ENCODE measurements at regions not wholly inside any gene's neighbourhood (a gene's known extent, or its start where the extent isn't known, plus 50 kb on each side); places are given as distances from the start of the nearest gene placed in this dataset.

DNA sequence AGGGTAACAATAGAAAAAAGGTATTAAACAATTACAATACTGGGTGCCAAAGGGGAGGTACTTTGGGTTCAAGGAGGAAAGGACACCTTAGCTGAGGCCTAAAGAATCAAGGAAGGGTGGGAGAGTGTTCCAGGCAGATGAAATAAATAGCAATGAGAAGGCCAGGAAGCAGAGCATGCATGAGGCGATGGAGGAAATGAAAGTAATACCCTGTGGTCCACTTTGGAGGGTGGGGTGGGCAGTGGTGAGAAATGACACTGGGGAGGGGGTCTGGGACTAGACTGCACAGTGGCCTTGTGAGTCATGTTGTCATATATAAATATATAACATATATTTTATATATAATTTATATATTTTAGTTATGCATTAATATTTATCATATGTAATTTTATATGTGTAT lies 55.9 kb downstream of the BHLHE40 start:
- H3K27ac ChIP-seq, result no peak overlapping the region
- TF ChIP-seq, protein P1, sequence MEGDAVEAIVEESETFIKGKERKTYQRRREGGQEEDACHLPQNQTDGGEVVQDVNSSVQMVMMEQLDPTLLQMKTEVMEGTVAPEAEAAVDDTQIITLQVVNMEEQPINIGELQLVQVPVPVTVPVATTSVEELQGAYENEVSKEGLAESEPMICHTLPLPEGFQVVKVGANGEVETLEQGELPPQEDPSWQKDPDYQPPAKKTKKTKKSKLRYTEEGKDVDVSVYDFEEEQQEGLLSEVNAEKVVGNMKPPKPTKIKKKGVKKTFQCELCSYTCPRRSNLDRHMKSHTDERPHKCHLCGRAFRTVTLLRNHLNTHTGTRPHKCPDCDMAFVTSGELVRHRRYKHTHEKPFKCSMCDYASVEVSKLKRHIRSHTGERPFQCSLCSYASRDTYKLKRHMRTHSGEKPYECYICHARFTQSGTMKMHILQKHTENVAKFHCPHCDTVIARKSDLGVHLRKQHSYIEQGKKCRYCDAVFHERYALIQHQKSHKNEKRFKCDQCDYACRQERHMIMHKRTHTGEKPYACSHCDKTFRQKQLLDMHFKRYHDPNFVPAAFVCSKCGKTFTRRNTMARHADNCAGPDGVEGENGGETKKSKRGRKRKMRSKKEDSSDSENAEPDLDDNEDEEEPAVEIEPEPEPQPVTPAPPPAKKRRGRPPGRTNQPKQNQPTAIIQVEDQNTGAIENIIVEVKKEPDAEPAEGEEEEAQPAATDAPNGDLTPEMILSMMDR (conservative IDR thresholded peaks at IDR 0.05; ENCODE audit: low read depth), result no peak
- no peak for DNase-seq (ENCODE audit: low spot score)
- POLR2A ChIA-PET (ENCODE audit: low non-redundant PET), result interaction anchor here (0.6 kb wide), 1 partner anchor 16 kb away, joined by 3 read pairs; no protein-coding TSS in a partner anchor
- CTCF ChIA-PET, result no interaction called here

DNA sequence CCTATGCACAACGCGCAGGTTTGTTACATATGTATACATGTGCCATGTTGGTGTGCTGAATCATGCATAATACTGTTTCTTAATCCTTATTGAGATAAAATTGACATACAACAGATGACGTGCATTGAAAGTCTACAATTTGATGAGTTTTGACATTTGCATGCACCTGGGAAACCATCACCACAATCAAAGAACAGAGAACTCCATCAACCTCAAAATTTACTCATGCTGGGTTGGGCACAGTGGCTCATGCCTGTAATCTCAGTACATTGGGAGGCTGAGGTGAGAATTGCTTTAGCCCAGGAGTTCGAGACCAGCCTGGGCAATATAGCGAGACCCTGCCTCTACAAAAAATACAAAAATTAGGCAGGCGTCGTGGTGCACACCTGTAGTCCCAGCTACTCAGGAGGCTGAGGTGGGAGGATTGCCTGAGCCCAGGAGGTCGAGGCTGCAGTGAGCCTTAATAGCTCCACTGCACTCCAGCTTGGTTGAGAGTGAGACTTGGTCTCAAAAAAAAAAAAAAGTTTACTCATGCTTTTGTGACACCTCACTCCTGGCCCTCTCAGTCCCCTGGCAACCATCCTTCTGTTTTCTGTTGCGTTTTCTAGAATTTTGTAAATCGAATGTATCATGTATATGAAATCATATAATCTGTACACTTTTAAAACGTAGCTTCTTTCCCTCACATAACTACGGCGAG lies 56.6 kb downstream of the BHLHE40 start:
- no peak for DNase-seq (ENCODE audit: low spot score)
- ChIA-PET POLR2A (ENCODE audit: low non-redundant PET) (no interaction called here), CTCF (no interaction called here)
- H3K27ac ChIP-seq, result no peak overlapping the region
- TF ChIP-seq, protein P1 (conservative IDR thresholded peaks at IDR 0.05; ENCODE audit: low read depth), result no peak

DNA sequence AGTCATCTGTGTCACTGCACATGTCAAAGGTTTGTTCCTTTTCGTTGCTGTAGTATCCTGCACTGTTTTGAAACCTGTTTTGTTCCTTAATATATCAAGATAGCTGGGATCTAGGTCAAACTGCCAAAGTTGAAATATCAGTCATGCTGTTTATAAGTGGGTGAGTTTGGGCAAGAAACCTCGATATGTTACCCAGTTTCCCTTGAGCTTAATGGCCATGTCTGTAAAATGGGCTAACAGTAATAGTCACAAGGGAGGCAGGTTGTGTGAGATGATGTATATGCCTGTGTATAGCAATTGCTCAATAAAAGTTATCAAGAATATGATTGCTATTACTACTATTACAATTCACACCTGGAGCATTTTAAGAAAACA lies 57.1 kb downstream of the BHLHE40 start:
- DNase-seq (ENCODE audit: low spot score), result no peak
- ChIA-PET CTCF (no interaction called here), POLR2A (ENCODE audit: low non-redundant PET) (no interaction called here)
- TF ChIP-seq, protein P1 (conservative IDR thresholded peaks at IDR 0.05; ENCODE audit: low read depth), result no peak
- H3K27ac ChIP-seq, result no peak overlapping the region

DNA sequence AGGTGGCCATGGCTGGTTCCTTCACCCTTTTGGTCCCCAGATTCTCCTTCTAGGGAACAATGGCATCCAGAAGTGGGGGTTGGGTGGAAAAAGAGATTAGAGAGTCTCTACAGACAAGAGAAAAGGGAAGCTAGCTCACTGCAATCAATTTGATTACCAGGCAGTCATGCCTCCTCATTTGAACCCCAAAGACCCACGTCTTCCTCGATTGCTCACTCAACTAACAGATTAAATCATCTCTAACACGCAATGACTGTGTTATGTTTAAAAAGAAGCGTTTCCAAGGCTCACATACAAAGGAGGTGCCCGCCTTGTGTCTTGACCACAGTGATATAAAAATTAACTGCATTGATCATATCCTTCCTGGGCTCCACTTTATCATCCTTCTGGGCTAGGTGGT lies 57.6 kb downstream of the BHLHE40 start:
- no peak overlapping the region for H3K27ac ChIP-seq
- TF ChIP-seq, protein P1 (conservative IDR thresholded peaks at IDR 0.05; ENCODE audit: low read depth), result no peak
- ChIA-PET CTCF (no interaction called here), POLR2A (ENCODE audit: low non-redundant PET) (no interaction called here)
- DNase-seq (ENCODE audit: low spot score), result no peak

DNA sequence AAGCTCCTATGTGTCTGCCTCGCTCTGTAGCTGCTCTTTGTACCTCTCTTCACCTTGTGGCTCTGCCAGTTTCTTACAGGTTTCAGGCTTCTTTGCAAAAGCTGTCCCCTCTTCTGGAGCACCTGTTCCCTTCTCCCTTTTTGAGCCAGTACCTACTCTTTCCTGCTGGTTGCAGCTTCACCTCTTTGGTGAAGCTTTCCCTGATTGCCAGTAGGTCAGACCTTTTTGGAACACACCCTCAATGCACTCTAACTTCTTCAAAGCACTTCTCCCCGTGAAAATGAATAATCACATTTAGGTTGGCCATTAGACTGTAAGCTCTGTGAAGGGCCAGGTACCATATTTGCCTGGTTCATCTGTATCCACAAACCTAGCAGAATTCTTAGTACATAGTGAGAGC lies 60.3 kb downstream of the BHLHE40 start:
- POLR2A ChIA-PET (ENCODE audit: low non-redundant PET), result no interaction called here

DNA sequence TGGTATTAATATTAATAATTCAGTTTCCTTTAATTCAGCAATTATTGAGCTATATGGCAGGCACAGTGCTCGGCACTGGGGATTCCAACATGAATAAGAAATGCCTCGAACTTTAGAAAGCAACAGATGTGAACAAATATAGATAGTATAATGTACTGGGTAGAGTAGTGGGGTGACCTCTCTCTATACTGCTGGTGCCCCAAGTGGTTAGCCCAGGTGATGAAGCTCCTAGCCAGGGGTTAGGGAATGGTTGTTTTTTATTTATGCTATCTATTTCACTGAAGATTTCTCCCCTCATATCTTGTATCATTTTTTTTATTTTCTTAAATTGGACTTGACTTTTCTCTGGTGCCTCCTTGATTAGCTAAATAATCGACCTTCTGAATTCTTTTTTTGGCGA lies 62.1 kb downstream of the BHLHE40 start:
- DNase-seq (ENCODE audit: low spot score), result no peak
- ChIA-PET POLR2A (ENCODE audit: low non-redundant PET) (no interaction called here), CTCF (interaction anchor here (0.6 kb wide), 1 partner anchor 12 kb away, joined by 5 read pairs; no protein-coding TSS in a partner anchor)
- TF ChIP-seq, protein P1 (conservative IDR thresholded peaks at IDR 0.05; ENCODE audit: low read depth), result no peak
- H3K27ac ChIP-seq, result no peak overlapping the region

More for the DNA sequence above, 60.3 kb downstream of the BHLHE40 start:
- TF ChIP-seq, protein P1 (conservative IDR thresholded peaks at IDR 0.05; ENCODE audit: low read depth), result no peak
- CTCF ChIA-PET, result no interaction called here
- H3K27ac ChIP-seq, result no peak overlapping the region
- DNase-seq (ENCODE audit: low spot score), result no peak

Measured in RWPE1 (cell line).